Chondrocyte (in vitro differentiated cells): ENCODE measurements at regions not wholly inside any gene's neighbourhood (a gene's known extent, or its start where the extent isn't known, plus 50 kb on each side); places are given as distances from the start of the nearest gene placed in this dataset.
"Not testable (repeated sequence)": the region's sequence is repeated elsewhere in the genome, so short reads cannot be mapped to it uniquely, and the experiment has no call there.

Experiments
- DNase-seq: peaks from one replicate; pipeline ENCODE4 v3.0.0; 2021; ENCODE audit warnings: mixed read lengths, low spot score
- H3K27ac Mint-ChIP-seq: one replicate; pipeline ENCODE4 v1.8.0; 2021; ENCODE audit warnings: mild to moderate bottlenecking, moderate library complexity, mixed read lengths; ENCODE audit not compliant: unreplicated experiment
- H3K27me3 Mint-ChIP-seq: 2 replicates; pipeline ENCODE4 v1.8.0; 2021; ENCODE audit warnings: low read depth, mixed read lengths
- H3K36me3 Mint-ChIP-seq: 2 replicates; pipeline ENCODE4 v1.8.0; 2021; ENCODE audit warnings: low read depth, mixed read lengths
- H3K4me1 Mint-ChIP-seq: 2 replicates; pipeline ENCODE4 v1.8.0; 2021; ENCODE audit warnings: low read depth, mild to moderate bottlenecking, mixed read lengths
- H3K4me3 Mint-ChIP-seq: one replicate; pipeline ENCODE4 v1.8.0; 2021; ENCODE audit warnings: mild to moderate bottlenecking, moderate library complexity, mixed read lengths; ENCODE audit not compliant: unreplicated experiment
- H3K9me3 Mint-ChIP-seq: 2 replicates; pipeline ENCODE4 v1.8.0; 2021; ENCODE audit warnings: low read depth, mixed read lengths
- TF ChIP-seq, protein P1 (sequence below): fragments of 200-600 bp; sonication (generic); IDR thresholded peaks from 2 replicates; pipeline ENCODE4 v1.5.0; 2021; ENCODE audit warnings: antibody characterized with exemption, mild to moderate bottlenecking, moderate library complexity

GRCh38 chr11:96483374-96483955, 93.7 kb downstream of the JRKL start:
- DNase-seq: no peak
- H3K4me1 Mint-ChIP-seq: no peaks in the 10 kb centered on the region
- TF ChIP-seq, protein P1, sequence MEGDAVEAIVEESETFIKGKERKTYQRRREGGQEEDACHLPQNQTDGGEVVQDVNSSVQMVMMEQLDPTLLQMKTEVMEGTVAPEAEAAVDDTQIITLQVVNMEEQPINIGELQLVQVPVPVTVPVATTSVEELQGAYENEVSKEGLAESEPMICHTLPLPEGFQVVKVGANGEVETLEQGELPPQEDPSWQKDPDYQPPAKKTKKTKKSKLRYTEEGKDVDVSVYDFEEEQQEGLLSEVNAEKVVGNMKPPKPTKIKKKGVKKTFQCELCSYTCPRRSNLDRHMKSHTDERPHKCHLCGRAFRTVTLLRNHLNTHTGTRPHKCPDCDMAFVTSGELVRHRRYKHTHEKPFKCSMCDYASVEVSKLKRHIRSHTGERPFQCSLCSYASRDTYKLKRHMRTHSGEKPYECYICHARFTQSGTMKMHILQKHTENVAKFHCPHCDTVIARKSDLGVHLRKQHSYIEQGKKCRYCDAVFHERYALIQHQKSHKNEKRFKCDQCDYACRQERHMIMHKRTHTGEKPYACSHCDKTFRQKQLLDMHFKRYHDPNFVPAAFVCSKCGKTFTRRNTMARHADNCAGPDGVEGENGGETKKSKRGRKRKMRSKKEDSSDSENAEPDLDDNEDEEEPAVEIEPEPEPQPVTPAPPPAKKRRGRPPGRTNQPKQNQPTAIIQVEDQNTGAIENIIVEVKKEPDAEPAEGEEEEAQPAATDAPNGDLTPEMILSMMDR: no peak
- peaks cover 27% of the 10 kb centered on the region for H3K27me3 Mint-ChIP-seq
- H3K36me3 Mint-ChIP-seq: no peaks in the 10 kb centered on the region
- H3K9me3 Mint-ChIP-seq: peaks cover 6% of the 10 kb centered on the region
- no peak overlapping the region for H3K4me3 Mint-ChIP-seq
- no peak overlapping the region for H3K27ac Mint-ChIP-seq

- TF ChIP-seq, protein P1: no peak
- H3K9me3 Mint-ChIP-seq: peaks cover 11% of the 10 kb centered on the region
- no peak overlapping the region for H3K27ac Mint-ChIP-seq
- no peak overlapping the region for H3K4me3 Mint-ChIP-seq
- no peaks in the 10 kb centered on the region for H3K4me1 Mint-ChIP-seq
- H3K36me3 Mint-ChIP-seq: no peaks in the 10 kb centered on the region
- peaks cover 35% of the 10 kb centered on the region for H3K27me3 Mint-ChIP-seq
- DNase-seq: no peak
Observed at GRCh38 chr11:96484361-96484760, 94.5 kb downstream of the JRKL start.

DNA sequence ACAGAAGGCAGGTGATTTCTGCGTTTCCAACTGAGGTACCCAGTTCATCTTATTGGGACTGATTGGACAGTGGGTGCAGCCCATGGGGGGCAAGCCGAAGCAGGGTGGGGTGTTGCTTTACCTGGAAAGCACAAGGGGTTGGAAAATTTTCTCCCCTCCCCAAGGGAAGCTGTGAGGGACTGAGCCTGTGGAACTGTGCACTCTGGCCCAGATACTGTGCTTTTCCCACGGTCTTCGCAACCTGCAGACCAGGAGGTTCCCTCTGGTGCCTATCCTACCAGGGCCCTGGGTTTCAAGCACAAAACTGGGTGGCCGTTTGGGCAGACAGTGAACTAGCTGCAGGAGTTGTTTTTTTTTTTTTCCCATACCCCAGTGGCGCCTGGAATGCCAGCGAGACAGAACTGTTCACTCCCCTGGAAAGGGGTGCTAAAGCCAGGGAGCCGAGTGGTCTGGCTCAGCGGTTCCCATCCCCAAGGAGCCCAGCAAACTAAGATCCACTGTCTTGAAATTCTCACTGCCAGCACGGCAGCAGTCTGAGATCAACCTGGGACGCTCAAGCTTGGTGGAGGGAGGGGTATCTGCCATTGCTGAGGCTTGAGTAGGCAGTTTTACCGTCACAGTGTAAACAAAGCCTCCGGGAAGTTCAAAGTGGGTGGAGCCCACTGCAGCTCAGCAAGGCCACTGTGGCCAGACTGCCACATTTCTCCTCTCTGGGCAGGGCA, 97.2 kb downstream of the JRKL start:
- Mint-ChIP-seq H3K27ac (no peak overlapping the region), H3K4me3 (no peak overlapping the region), H3K27me3 (peaks cover 55% of the 10 kb centered on the region), H3K36me3 (no peaks in the 10 kb centered on the region), H3K9me3 (peaks cover 16% of the 10 kb centered on the region), H3K4me1 (no peaks in the 10 kb centered on the region)
- TF ChIP-seq, protein P1: no peak
- no peak for DNase-seq

DNA sequence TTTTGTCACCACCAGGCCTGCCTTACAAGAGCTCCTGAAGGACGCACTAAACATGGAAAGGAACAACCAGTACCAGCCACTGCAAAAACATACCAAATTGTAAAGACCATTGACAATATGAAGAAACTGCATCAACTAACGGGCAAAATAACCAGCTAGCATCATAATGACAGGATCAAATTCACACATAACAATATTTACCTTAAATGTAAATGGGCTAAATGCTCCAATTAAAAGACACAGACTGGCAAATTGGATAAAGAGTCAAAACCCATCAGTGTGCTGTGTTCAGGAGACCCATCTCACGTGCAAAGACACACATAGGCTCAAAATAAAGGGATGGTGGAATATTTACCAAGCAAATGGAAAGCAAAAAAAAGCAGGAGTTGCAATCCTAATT, 99.1 kb downstream of the JRKL start:
- Mint-ChIP-seq H3K9me3 (peaks cover 16% of the 10 kb centered on the region), H3K27me3 (peaks cover 50% of the 10 kb centered on the region)
- not testable (repeated sequence) for H3K36me3 Mint-ChIP-seq, DNase-seq, H3K4me3 Mint-ChIP-seq, H3K27ac Mint-ChIP-seq, H3K4me1 Mint-ChIP-seq

DNA sequence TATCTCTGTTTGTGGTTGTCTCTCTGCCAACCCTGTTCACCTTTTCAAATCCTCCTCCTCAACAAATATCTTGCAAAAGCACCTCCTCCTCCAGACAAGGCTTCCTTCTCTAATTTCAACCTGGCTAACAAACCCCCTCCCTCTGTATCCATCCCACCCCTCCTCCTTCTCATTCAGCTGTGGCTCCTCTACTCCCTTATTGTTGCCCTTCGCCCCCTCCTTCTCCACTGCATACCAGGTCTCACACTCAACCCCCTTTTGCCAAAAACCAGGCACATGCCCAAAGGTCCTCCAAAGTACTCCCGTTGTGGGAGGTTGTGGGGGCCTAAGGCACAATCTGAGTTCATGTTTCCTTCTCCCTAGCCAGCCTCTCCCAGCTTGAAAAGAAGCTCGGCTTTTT, 110.6 kb downstream of the JRKL start:
- TF ChIP-seq, protein P1: no peak
- DNase-seq: no peak
- no peaks in the 10 kb centered on the region for H3K4me1 Mint-ChIP-seq
- no peaks in the 10 kb centered on the region for H3K36me3 Mint-ChIP-seq
- no peak overlapping the region for H3K27ac Mint-ChIP-seq
- peaks cover 22% of the 10 kb centered on the region for H3K27me3 Mint-ChIP-seq
- peaks cover 6% of the 10 kb centered on the region for H3K9me3 Mint-ChIP-seq
- H3K4me3 Mint-ChIP-seq: no peak overlapping the region

DNA sequence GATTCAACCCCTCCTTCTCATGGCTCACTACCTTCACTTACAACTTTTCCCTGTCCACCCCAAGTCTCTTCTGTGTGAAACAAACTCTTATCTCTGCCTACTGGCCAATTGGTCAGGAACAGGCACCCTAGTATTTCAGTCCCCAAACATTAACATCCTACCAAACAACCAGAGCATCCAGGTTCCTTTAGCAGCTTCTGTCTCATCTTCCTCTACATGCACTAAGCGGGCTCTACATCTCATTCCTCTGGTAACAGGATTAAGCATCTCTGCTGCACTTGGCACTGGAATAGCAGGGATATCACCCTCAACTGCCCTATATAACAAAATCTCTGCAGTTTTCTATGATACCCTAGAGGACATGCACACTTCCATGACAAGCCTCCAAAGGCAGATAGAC, 116.2 kb downstream of the JRKL start:
- Mint-ChIP-seq H3K27me3 (peaks cover 9% of the 10 kb centered on the region), H3K4me3 (no peak overlapping the region), H3K27ac (no peak overlapping the region), H3K36me3 (no peaks in the 10 kb centered on the region), H3K4me1 (no peaks in the 10 kb centered on the region), H3K9me3 (no peaks in the 10 kb centered on the region)
- TF ChIP-seq, protein P1: no peak
- no peak for DNase-seq
